Hematopoietic multipotent progenitor cell treated with erythropoietin and hydrocortisone succinate and interleukin-3 and kit ligand, for 6 days (in vitro differentiated cells): ENCODE measurements at regions not wholly inside any gene's neighbourhood (a gene's known extent, or its start where the extent isn't known, plus 50 kb on each side); places are given as distances from the start of the nearest gene placed in this dataset.
"Not testable (repeated sequence)": the region's sequence is repeated elsewhere in the genome, so short reads cannot be mapped to it uniquely, and the experiment has no call there.

ENCODE experiments used
- DNase-seq: peaks from one replicate; pipeline ENCODE4 v3.0.0-alpha.2; 2015

- no peak for DNase-seq
Measured at GRCh38 chr18:1304392-1304992, 399.8 kb downstream of the ADCYAP1 start.

- no peak for DNase-seq
Measured at GRCh38 chr18:1306641-1307040, 402.0 kb downstream of the ADCYAP1 start.

GRCh38 chr18:1308686-1309085, 404.0 kb downstream of the ADCYAP1 start:
- DNase-seq, result peak; percentile 3

GRCh38 chr18:1311376-1311775, 406.7 kb downstream of the ADCYAP1 start:
- no peak for DNase-seq

GRCh38 chr18:1335345-1335744, 430.7 kb downstream of the ADCYAP1 start:
- DNase-seq, result not testable (repeated sequence)

- no peak for DNase-seq
Measured at GRCh38 chr18:1350931-1351450, 446.3 kb downstream of the ADCYAP1 start.

GRCh38 chr18:1353025-1353424, 448.4 kb downstream of the ADCYAP1 start:
- DNase-seq, result no peak

DNA sequence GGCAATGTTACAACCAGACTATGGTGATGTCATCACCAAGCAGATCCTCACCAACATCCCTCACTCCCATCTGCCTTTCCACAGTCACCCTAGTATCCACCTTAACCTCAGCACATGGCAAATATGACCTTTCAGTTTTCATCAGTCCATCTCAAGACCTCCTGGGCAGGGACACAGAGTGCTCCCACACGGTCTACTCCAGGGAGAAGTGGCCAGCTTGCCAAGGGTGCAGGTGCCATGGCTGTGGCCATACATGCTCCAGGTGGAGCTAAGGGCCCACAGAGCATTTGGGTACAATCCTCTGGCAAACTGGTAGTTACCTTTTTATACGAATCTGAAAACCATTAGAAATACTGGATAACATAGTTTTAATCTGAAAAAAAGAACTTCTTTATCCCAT, 453.1 kb downstream of the ADCYAP1 start:
- no peak for DNase-seq

DNA sequence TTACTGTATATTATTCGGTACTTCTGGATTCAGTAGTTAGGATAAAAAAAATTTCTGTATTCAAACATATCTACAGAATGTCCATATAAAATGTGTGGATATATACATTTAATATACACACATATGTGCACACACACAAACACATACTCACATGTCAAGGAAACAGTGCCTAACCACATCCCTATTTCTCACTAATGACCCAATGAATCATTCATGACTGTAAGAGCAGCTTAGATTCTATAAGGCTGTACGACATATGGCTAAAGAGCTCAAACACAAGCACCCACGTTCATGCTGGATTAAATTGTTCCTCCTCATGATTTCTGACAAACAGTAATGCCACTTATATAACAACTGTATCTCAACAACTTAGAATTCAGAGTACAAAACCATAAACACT, 457.3 kb downstream of the ADCYAP1 start:
- DNase-seq, result no peak

- no peak for DNase-seq
Measured at GRCh38 chr18:1370552-1370951, 465.9 kb downstream of the ADCYAP1 start.

DNA sequence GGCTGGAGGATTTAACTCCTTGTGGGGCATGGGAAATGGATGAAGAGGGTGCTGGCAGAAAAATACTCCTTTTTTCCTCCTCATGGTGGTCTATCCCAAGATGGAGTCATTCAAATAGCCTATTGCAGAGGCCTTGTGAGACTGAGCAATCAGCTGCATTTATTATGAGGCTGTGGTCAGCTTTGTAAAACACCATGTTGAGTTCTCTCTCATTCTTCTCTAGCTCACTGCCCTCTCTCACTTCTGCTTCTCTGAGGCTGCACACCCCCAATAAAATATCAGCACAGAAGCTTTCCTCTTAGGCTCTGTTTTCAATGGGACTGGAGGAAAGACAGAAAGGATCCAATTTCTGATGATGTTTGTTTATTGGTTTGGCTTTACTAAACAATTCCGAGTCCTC, 467.1 kb downstream of the ADCYAP1 start:
- DNase-seq, result no peak

DNA sequence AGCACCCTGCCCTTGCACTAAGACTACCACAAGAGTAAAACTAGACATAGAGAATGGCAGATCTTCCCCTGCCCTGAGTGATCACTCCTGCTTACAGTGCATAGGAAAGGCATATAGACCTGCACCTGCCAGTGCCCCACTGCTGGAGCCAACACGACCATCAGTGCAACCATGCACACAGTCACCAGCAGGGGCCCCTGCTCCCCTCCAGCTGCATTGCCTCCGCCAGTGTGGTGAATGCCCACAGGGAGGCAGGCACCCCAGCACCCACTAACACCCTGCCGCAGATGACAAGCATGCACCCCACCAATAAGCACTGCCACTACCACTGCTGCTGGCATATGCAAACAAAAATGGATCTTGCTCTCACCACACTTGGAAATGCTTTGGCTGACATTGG, 478.8 kb downstream of the ADCYAP1 start:
- DNase-seq, result no peak

GRCh38 chr18:1388468-1388867, 483.8 kb downstream of the ADCYAP1 start:
- DNase-seq, result not testable (repeated sequence)

GRCh38 chr18:1392046-1392445, 487.4 kb downstream of the ADCYAP1 start:
- DNase-seq, result no peak

GRCh38 chr18:1392865-1393734, 488.4 kb downstream of the ADCYAP1 start:
- DNase-seq, result no peak

DNA sequence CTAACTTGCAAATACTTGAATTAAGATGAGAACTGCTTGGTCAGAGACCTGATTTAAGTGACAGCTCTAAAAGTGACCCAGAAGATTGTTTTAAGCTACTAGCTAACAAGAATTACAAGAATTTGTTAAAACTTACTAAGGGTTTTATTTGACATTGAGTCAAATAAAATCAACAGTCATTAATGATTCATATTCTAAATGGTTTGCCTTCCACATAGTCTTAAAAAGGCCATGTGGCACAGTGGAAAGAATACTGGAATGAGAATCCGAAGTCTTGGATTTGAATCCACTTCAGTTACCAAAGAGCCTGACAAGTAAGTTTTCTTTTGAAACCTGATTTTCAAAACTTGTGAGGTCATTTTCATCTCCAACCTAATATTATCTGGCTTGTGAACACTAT, 489.3 kb downstream of the ADCYAP1 start:
- no peak for DNase-seq

- DNase-seq, result no peak
Measured at GRCh38 chr18:1394426-1394825, 489.8 kb downstream of the ADCYAP1 start.

GRCh38 chr18:1394966-1395365, 490.3 kb downstream of the ADCYAP1 start:
- DNase-seq, result no peak

- no peak for DNase-seq
Measured at GRCh38 chr18:1408376-1408775, 503.7 kb downstream of the ADCYAP1 start.

DNA sequence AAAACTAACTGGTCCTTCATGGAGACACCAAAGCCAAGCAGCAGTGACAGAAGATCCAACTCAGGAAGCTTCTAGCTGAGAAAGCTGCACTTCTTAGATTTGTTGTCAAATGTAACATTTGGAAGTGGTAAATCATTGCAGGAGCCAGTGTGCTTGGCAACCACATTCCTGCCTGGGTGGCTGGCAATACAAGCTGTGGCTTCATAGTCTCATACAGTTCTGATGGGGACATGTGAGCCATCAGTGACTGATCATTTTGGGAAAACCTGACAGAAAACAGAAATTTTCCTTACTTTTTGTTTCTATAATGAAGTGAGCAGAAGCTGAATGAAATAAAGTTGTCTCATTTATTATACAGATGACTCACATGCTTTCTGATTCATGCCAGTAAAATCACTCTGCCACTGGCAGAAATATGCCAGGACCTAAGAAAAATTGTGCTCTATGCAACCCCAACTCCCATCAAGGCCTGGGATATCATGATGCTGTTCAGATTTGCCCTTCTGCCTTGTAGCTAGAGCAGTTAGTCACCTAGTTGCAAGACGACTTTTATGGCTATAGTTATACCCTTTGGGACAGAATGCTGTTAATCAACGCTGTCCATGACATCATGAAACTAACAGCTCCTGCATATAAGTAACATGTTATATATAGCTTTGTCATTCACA, 508.1 kb downstream of the ADCYAP1 start:
- DNase-seq, result no peak

DNA sequence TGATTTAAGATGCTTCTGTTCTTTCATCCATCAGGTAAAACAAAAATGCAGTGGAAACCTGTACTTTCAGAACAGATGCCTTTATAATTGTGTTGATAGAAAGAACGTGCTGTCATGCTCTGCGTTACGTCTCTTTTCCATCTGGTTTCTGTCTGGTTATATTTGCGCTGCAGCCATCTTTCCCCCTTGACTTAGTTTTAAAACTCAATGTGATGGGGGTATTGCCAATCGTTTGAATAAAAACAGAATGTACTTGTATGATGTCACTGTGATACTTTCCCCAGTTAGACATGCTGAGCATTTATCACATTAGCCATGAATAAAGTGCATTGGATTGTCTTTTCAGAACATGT, 508.6 kb downstream of the ADCYAP1 start:
- no peak for DNase-seq

DNA sequence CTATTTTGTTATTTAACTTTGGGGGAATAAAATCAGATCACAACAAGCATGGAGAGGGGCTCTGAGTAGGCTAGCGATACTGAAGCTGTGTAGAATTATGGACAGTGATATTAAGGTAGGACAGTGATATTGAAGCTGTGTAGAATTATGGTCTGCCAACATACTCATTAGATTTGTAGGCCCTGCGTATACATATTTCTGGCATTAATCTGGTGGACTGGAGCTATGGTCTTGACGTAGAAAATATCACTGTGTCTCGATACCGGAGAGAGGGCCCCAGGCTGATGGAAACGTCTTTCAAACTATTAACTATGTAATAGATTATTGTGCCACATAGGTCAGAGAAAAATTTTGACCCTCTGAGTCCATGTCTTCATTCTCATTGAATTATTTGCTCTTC, 511.4 kb downstream of the ADCYAP1 start:
- no peak for DNase-seq

GRCh38 chr18:1421502-1421901, 516.8 kb downstream of the ADCYAP1 start:
- DNase-seq, result peak; percentile 10

GRCh38 chr18:1422634-1423033, 518.0 kb downstream of the ADCYAP1 start:
- DNase-seq, result no peak
